Effector memory CD4-positive, alpha-beta T cell (primary cell): ENCODE measurements at regions not wholly inside any gene's neighbourhood (a gene's known extent, or its start where the extent isn't known, plus 50 kb on each side); places are given as distances from the start of the nearest gene placed in this dataset.

Experiments used
- DNase-seq, 3 donors: peaks; one replicate each; pipeline ENCODE4 v3.0.0-alpha.2; 2020
- H3K27ac ChIP-seq: 2 replicates; pipeline ENCODE4 v1.7.0; 2013; ENCODE audit warnings: mild to moderate bottlenecking, low read length, moderate library complexity; ENCODE audit not compliant: insufficient read depth, poor library complexity, severe bottlenecking
- H3K27me3 ChIP-seq: replicated peaks from 2 replicates; pipeline ENCODE4 v1.7.0; 2013; ENCODE audit warnings: mild to moderate bottlenecking, low read length; ENCODE audit not compliant: insufficient read depth, control insufficient read depth, poor library complexity, severe bottlenecking
- H3K36me3 ChIP-seq: 2 replicates; pipeline ENCODE4 v1.7.0; 2013; ENCODE audit warnings: mild to moderate bottlenecking, low read length, moderate library complexity; ENCODE audit not compliant: control insufficient read depth, insufficient read depth
- H3K4me1 ChIP-seq: 2 replicates; pipeline ENCODE4 v1.7.0; 2013; ENCODE audit warnings: low read length, mild to moderate bottlenecking; ENCODE audit not compliant: control insufficient read depth, insufficient read depth, poor library complexity, severe bottlenecking
- H3K4me3 ChIP-seq: 2 replicates; pipeline ENCODE4 v1.7.0; 2013; ENCODE audit warnings: low read length, low read depth, mild to moderate bottlenecking; ENCODE audit not compliant: insufficient read depth, poor library complexity, severe bottlenecking
- H3K9me3 ChIP-seq: 2 replicates; pipeline ENCODE4 v1.7.0; 2013; ENCODE audit warnings: mild to moderate bottlenecking, low read length, moderate library complexity; ENCODE audit not compliant: control insufficient read depth

- no peaks in the 10 kb centered on the region for H3K36me3 ChIP-seq
- H3K27ac ChIP-seq = no peak overlapping the region
- no peaks in the 10 kb centered on the region for H3K9me3 ChIP-seq
- DNase-seq = no peak
- no peak overlapping the region for H3K4me3 ChIP-seq
- H3K4me1 ChIP-seq = no peaks in the 10 kb centered on the region
- H3K27me3 ChIP-seq = no peaks in the 10 kb centered on the region
Observed at GRCh38 chr6:156513504-156513903, 263.7 kb upstream of the ARID1B start.

- DNase-seq = no peak
- H3K27ac ChIP-seq = no peak overlapping the region
- H3K4me3 ChIP-seq = no peak overlapping the region
Observed at GRCh38 chr6:156511570-156511969, 265.6 kb upstream of the ARID1B start.

DNA sequence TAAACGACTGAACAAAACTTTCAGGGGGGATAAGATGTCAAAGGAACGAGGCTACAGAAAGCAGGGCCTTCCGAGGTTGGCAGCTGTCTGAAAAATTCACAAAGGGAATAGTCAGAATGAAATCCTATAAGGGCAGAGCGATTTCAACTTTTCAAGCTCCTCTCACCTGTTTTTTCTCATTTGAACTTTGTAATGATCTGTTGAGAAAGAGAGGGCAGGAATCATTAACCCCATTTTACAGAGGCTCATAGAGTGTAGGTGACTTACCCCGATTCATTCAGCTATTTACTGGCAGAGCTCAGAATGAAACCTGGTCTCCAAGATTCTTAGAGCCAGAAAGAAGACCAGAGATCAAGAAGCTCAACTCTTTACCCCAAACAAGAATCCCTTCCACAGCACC is 266.1 kb upstream of the ARID1B start:
- Histone ChIP-seq H3K36me3 (no peaks in the 10 kb centered on the region), H3K27me3 (no peaks in the 10 kb centered on the region), H3K4me3 (no peak overlapping the region), H3K27ac (no peak overlapping the region), H3K9me3 (no peaks in the 10 kb centered on the region), H3K4me1 (no peaks in the 10 kb centered on the region)
- DNase-seq = no peak

More at GRCh38 chr6:156511570-156511969, 265.6 kb upstream of the ARID1B start:
- H3K27me3 ChIP-seq = no peaks in the 10 kb centered on the region
- no peaks in the 10 kb centered on the region for H3K9me3 ChIP-seq
- H3K4me1 ChIP-seq = no peaks in the 10 kb centered on the region
- no peaks in the 10 kb centered on the region for H3K36me3 ChIP-seq

DNA sequence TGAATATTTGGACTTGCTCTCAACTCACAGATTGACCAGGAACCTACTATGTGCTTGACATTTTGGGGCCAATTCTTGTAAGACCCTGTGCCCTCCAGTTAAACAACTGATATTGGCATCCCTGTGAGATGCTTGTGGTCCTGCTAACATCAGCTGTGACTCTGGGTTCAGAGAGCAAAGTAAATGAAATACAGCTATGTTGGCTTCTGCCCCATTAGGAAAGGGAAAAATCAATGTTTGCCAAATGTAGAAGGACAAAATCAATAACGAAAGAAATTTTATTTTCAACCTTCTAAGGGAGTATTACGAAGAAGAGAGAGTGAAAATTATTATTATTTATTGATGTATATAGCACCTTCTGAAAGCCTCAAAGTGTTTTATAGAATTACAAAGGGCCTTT is 266.9 kb upstream of the ARID1B start:
- no peak for DNase-seq
- H3K36me3 ChIP-seq = no peaks in the 10 kb centered on the region
- H3K27ac ChIP-seq = no peak overlapping the region
- H3K9me3 ChIP-seq = no peaks in the 10 kb centered on the region
- no peaks in the 10 kb centered on the region for H3K27me3 ChIP-seq
- H3K4me3 ChIP-seq = no peak overlapping the region
- H3K4me1 ChIP-seq = no peaks in the 10 kb centered on the region

DNA sequence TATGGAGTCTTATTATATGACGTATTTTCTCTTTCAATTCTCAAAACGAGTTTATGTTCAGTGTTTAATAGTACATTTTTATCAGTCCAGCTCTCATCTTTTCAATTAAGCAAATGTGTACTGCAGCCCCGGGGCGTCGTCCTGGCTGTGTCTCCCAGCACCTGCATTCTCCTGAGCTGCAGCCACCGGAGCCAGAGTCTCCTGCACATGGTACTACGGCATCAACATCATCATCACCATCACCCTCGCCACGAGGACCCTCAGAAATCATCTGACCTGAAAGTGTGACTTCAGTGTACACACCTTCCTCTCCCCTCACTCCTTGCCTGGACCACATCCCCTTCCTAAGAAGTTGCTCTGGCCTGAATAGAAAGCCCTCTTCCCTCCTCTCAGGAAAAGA is 267.7 kb upstream of the ARID1B start:
- H3K36me3 ChIP-seq = no peaks in the 10 kb centered on the region
- H3K4me3 ChIP-seq = no peak overlapping the region
- H3K27me3 ChIP-seq = no peaks in the 10 kb centered on the region
- no peak overlapping the region for H3K27ac ChIP-seq
- no peak for DNase-seq
- H3K4me1 ChIP-seq = no peaks in the 10 kb centered on the region
- no peaks in the 10 kb centered on the region for H3K9me3 ChIP-seq

GRCh38 chr6:156508923-156509322 is 268.3 kb upstream of the ARID1B start:
- H3K36me3 ChIP-seq = no peaks in the 10 kb centered on the region
- no peak for DNase-seq
- H3K4me1 ChIP-seq = no peaks in the 10 kb centered on the region
- no peak overlapping the region for H3K4me3 ChIP-seq
- no peaks in the 10 kb centered on the region for H3K27me3 ChIP-seq
- H3K27ac ChIP-seq = no peak overlapping the region
- no peaks in the 10 kb centered on the region for H3K9me3 ChIP-seq

DNA sequence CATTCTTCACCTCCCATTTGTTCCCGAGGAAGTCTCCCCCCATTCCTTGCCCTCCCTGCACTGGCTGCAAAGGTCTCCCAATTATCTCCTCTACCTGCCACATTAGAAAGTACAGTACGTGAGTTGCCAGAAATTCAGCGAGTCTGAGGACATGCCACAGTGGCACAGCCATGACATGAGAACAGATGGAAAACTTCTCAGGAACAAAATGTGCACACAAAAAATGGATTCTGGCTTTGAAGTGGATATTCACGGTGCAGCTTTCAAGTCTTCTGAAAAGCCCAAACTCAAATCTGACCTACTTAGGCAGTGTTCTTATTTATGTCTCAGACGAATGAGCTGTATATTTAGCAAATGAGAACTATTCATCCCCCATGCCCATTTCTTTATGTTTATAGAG is 269.1 kb upstream of the ARID1B start:
- no peaks in the 10 kb centered on the region for H3K27me3 ChIP-seq
- no peaks in the 10 kb centered on the region for H3K4me1 ChIP-seq
- H3K36me3 ChIP-seq = no peaks in the 10 kb centered on the region
- no peaks in the 10 kb centered on the region for H3K9me3 ChIP-seq
- DNase-seq = no peak
- no peak overlapping the region for H3K27ac ChIP-seq
- no peak overlapping the region for H3K4me3 ChIP-seq

GRCh38 chr6:156507656-156508055 is 269.5 kb upstream of the ARID1B start:
- no peak overlapping the region for H3K27ac ChIP-seq
- no peaks in the 10 kb centered on the region for H3K4me1 ChIP-seq
- no peak for DNase-seq
- no peaks in the 10 kb centered on the region for H3K36me3 ChIP-seq
- H3K9me3 ChIP-seq = no peaks in the 10 kb centered on the region
- no peaks in the 10 kb centered on the region for H3K27me3 ChIP-seq
- H3K4me3 ChIP-seq = no peak overlapping the region

DNA sequence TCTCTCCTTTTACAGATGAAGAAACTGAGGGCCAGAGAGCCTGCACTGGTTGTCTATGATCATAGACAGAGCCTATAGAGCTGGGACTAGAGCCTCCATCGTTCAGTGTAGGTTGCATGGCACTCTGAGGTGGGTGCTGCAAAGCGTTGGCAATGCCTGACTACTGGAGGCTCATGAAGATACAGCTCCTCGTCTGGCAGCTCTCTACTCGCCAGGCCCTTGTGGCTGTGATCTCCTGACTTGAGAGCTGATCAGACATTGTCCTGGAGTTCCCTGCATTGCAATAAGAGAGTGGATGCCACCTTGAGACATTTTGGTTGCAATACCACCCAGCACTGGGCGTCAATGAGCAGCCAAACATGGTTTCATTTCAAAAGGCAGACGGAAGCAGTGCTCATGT is 270.1 kb upstream of the ARID1B start:
- H3K36me3 ChIP-seq = no peaks in the 10 kb centered on the region
- no peak for DNase-seq
- H3K27ac ChIP-seq = no peak overlapping the region
- H3K4me3 ChIP-seq = no peak overlapping the region
- H3K27me3 ChIP-seq = no peaks in the 10 kb centered on the region
- H3K4me1 ChIP-seq = no peaks in the 10 kb centered on the region
- no peaks in the 10 kb centered on the region for H3K9me3 ChIP-seq

DNA sequence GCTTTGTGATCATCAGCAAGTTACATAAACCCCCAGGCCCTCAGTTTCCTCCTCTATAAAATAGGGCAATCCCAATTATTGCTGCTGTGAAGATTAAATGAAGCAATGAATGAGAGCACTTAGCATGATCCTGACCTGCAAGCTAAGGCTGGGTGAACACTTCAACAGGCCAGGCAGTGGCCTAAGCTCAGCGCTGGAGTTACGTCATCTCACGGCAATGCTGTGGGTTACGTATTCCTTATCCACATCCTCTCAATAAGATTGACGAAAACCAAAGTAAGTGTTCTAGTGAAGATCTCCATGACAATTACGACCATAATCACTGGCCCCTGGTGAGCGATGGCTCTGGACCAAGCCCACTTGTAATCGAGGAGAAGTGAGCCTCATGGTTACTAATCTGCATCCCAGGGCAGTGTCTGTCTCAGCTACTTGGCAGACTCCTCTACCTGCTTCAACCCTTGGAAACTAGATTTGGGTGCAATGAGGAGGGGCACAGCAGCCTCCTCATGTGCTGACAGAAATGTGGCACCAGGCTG is 274.1 kb upstream of the ARID1B start:
- Histone ChIP-seq H3K4me1 (no peaks in the 10 kb centered on the region), H3K4me3 (no peak overlapping the region), H3K27ac (no peak overlapping the region), H3K9me3 (no peaks in the 10 kb centered on the region), H3K27me3 (no peaks in the 10 kb centered on the region), H3K36me3 (no peaks in the 10 kb centered on the region)
- DNase-seq = no peak

- no peaks in the 10 kb centered on the region for H3K27me3 ChIP-seq
Observed at GRCh38 chr6:156497618-156498017, 279.6 kb upstream of the ARID1B start.

More at GRCh38 chr6:156497618-156498017, 279.6 kb upstream of the ARID1B start:
- Histone ChIP-seq H3K9me3 (no peaks in the 10 kb centered on the region), H3K36me3 (no peaks in the 10 kb centered on the region), H3K27ac (no peak overlapping the region), H3K4me1 (no peaks in the 10 kb centered on the region), H3K4me3 (no peak overlapping the region)
- DNase-seq = no peak
